AML-193 (cell line): ENCODE measurements at regions not wholly inside any gene's neighbourhood (a gene's known extent, or its start where the extent isn't known, plus 50 kb on each side); places are given as distances from the start of the nearest gene placed in this dataset.

Source experiments
- DNase-seq, 2 experiments: peaks; one replicate each; lab custom pipeline; 2025; lab: John Stamatoyannopoulos, UW

DNA sequence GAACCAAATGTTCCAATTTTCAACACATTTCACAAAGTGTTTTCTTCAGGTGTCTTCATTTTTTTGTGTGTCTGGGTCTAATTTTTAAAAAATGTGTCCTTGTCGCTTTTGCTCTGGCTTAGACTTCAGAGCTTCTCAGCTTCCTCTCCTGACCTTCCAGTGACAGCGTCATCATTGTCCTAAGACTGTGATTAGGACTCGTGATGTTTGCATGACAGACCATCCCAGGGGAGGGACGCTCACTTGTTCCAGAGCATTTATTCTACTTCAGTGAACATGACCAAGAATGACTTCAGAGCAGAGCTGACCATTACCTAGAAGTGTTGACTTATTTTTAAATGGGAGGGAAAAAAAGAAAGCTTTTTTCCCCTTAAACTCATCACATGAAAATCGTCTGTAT, 591.9 kb downstream of the IRS1 start:
- no peak for DNase-seq

GRCh38 chr2:226199555-226199954, 600.1 kb downstream of the IRS1 start:
- DNase-seq: no peak

- DNase-seq: no peak
These were observed 600.7 kb downstream of the IRS1 start for GRCh38 chr2:226198956-226199355.

DNA sequence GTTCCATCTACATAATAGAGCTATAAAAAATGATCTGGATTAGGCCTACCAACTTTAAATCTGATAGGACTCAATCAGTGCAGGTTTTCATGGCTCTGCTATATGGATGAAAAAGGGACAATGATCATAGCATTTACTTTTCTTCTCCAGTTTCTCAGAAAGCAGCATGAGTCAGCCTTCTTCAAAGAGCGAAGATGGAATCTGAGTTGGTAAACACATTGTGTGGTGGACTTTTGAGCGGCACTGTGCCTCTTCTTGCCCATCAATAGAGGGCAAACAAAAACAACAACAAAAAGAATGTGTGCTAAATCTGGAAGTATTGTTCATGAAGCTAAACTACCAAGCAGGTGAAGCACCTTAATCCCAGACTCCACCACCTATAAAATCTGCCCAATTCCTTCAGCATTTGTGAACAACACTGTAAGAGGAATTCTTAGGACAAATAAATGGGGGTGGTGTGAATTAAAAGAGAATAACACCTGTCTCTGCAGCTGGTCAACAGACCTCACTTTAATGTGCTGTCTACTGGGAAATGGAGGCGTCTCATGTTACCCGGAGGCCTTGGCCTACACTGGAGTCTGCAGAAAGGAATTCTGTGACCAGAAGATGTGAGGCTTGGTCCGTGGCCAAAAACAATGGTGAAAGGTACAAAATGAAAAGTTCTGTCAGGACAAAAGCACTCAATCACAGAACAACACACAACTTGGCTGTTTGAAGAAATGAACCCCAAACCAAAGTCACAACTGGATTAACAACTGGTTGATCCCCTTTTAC, 609.0 kb downstream of the IRS1 start:
- no peak for DNase-seq

GRCh38 chr2:226189061-226189460, 610.6 kb downstream of the IRS1 start:
- DNase-seq: no peak

DNA sequence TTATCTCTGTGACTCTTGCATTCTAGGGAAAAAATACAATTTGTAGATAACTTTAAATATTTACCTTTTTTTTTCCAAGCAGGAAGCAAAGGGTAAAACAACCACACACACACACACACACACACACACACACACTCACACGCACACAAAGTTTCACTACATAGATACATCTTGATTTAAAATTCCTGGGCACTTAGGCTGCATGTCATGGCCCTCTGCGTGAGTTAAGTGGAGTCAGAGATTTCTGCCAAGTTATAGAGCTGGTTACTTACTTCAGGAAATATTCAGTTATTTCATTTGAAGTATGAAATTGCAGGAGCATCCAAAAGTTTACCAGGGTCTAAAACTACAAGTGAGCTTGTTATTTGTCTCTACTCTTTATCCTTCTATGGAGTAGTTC, 612.0 kb downstream of the IRS1 start:
- DNase-seq: no peak

- no peak for DNase-seq
These were observed 612.5 kb downstream of the IRS1 start for GRCh38 chr2:226187156-226187555.

DNA sequence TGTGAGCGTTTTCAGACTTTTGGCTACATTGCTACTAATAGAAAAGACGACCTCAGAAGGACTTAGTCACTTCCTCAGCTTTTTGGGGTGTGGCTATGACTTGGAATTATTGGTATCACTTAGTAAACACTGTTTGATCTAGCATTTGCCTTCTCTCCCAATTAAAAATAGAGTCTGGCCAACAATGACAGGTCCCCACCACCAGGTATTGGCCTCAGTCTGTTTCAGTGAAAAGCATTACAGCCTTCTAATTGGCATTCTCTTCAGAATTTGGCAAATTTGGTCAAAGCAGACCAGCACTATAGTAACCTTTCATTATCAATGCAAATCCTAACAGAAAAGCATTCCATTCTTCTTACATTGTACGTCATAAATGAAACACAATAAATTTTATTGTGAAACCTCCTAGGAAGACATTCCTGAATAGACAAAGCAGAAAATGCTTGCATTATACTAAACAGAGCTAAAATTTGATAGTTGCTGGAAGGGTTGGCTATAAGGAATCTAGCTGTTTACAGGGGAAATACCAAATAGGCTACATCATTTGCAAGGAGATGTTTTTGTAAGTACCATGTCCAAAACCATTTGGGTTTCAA, 613.9 kb downstream of the IRS1 start:
- DNase-seq: no peak

GRCh38 chr2:226184940-226185615, 614.5 kb downstream of the IRS1 start:
- DNase-seq: no peak

DNA sequence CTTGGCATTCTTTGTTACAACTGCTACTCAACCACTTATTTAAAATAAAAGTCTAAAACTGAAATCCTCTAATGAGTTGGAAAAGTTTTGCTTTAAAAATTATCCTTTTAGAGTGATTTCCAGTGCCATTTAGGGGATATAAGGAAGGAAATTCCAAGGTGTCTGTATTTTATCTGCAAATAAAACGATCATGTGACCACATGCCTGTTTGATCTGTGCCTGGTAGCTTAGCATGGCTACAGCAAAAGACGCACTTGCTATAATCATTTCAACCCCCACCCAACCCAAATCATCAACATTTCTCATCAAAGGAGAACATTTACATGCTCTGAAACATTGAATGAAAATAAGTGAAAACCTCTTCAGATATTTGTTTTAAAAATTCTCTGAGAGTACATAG, 615.1 kb downstream of the IRS1 start:
- DNase-seq: no peak

DNA sequence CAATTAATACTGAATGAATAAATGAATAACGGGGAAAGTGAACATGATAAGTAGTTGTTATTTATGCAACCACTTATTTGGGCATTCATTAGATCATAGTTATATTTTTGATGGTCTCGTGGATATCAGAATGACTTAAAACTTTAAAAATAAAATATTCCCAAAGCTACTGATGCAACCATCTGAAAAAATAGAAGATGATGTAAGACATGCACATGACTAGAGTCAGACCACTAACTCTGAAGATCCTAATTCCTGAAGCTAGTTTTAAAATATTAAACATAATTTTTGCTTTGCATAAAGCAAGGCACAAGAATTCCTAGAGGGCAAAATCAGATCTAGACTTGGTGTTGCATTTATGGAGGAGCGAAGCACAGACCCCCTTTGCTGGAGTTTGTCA, 616.1 kb downstream of the IRS1 start:
- no peak for DNase-seq

DNA sequence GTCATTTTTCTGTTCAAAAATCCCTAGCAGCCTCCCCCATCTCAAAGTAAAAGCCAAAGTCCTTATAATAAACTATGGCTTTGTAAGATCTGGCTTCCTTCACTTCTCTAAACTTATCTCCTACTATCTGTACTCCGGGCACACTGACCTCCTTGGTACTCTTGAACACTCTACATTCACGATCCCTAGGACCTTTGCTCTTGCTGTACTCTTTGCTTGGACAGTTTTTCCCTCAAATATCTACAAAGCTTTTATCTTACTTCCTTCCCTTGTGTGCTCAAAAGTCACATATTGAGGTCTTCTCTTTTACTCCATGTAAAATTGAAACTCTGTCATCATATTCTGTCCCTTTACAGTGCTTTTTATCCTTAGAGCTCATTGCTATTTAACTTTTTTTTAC, 616.6 kb downstream of the IRS1 start:
- no peak for DNase-seq

DNA sequence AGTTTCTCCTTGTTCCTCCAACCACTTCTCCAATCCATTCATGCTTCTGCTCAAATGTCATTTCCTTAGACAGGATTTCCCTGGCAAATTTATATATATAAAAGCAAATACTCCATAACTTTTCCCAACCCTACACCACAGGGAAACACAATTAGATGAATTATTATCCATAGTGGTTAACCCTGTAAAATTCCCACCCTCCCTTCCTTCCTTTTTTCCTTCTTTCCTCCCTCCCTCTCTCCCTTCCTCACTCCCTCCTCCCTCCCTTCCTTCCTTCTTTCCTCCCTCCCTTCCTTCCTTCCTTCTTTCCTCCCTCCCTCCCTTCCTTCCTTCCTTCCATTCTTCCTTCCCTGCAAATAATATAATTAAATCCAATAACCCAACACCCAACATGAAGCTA, 617.7 kb downstream of the IRS1 start:
- no peak for DNase-seq

GRCh38 chr2:226180281-226180884, 619.2 kb downstream of the IRS1 start:
- DNase-seq: no peak

DNA sequence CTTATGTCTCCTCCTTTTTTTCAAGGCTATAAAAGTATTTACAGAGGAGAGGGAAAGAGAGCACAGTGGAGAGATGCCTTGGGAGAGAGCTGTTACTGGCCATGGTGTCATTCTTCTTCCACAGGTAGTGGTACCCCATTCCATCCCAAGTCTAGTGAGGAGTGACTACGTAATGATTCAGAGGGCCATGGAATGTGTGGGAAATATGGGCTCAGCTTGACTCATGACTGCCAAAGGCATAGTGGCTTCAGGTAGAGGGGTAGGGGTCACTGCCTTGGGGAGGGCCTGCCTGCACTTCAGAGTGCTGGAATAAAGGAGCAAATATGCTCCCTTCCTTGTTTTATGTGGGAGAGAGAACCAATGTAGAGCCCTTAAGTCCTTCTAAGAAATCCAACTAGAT, 620.6 kb downstream of the IRS1 start:
- no peak for DNase-seq

DNA sequence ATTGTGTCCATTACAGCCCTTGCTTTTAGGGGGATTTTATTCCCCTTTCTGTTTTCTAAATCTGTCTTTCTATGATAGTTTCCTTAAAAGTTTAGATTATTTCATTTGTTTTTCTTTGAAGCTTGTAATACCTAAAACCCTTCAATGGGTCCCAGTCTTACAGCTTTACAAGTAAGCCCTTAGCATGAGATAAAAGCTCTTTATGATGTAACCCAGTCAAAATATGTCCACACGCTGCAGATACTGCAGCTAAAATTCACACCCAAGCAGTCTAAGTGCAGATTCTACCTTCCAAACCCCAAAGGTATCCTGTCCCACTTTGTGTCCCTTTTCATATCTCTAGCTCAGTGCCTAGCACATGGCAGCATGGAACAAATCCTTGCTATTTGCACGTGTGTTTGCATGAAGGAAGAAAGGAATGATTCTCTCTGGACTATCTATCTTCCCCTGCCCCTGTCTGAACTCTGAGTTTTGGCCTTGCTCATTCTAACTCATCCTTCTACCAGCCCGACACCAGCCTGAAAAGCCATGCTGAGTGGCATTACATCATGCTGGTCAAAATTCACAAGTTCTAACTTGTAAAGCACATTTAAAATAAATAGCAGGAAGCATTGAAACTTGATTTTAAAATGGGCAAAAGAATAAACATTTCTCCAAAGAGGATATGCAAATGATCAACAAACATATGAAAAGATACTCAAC, 623.2 kb downstream of the IRS1 start:
- DNase-seq: no peak

- DNase-seq: no peak
These were observed 625.2 kb downstream of the IRS1 start for GRCh38 chr2:226174390-226174789.

DNA sequence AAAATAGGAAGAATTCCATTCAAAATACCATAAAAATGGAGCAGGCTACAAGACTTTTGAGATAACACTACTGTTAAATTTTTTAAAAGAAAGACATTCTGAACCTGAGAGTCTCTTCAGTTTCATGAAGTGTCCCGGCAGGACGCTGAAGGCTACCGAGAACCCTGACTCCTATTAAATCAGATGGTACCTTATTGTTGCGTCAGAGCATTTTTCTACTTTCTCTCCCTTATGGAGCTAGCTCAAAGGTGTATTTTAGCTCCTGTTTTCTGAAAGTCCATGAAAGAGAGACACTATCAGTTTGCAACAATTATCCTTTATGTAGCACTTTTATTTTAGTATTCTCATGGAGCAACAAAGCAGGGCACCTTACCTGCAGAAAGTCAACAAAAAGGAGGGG, 626.7 kb downstream of the IRS1 start:
- no peak for DNase-seq

- no peak for DNase-seq
These were observed 627.3 kb downstream of the IRS1 start for GRCh38 chr2:226172309-226172708.

GRCh38 chr2:226169751-226170581, 629.7 kb downstream of the IRS1 start:
- no peak for DNase-seq

GRCh38 chr2:226168496-226169160, 631.0 kb downstream of the IRS1 start:
- DNase-seq: no peak
